Aorta (tissue), 5 donors: ENCODE measurements at regions not wholly inside any gene's neighbourhood (a gene's known extent, or its start where the extent isn't known, plus 50 kb on each side); places are given as distances from the start of the nearest gene placed in this dataset.

Experiments
- ATAC-seq: fragments of 200-7000 bp; cut with Tn5 transposase; one replicate; pipeline ENCODE4 v1.9.1; 2022; ENCODE audit warnings: moderate library complexity; ENCODE audit not compliant: low FRiP score
- DNase-seq, 2 donors: peaks; one replicate each; pipeline ENCODE4 v3.0.0-alpha.2; 2020
- H3K27ac ChIP-seq, 2 donors: one replicate each; pipeline ENCODE4 v1.5.1; 2013; ENCODE audit warnings: low read length in 2 of 2, mild to moderate bottlenecking in 2 of 2, moderate library complexity in 2 of 2, control low read depth in 1 of 2, inconsistent platforms in 1 of 2, low read depth in 1 of 2
- H3K27me3 ChIP-seq, 2 donors: one replicate each; pipeline ENCODE4 v1.6.1; 2013; ENCODE audit warnings: control low read depth in 1 of 2, low read length in 1 of 2, mild to moderate bottlenecking in 1 of 2, moderate library complexity in 1 of 2; ENCODE audit not compliant: insufficient read depth in 2 of 2, control insufficient read depth in 1 of 2
- H3K36me3 ChIP-seq, 2 donors: one replicate each; pipeline ENCODE4 v1.6.1; 2013; ENCODE audit warnings: control low read depth in 1 of 2, low read length in 1 of 2, mild to moderate bottlenecking in 1 of 2; ENCODE audit not compliant: insufficient read depth in 2 of 2, control insufficient read depth in 1 of 2
- H3K4me1 ChIP-seq, 2 donors: one replicate each; pipeline ENCODE4 v1.6.1; 2013; ENCODE audit warnings: low read length in 2 of 2, control low read depth in 1 of 2, mild to moderate bottlenecking in 1 of 2, moderate library complexity in 1 of 2; ENCODE audit not compliant: insufficient read depth in 2 of 2, control insufficient read depth in 1 of 2
- H3K4me3 ChIP-seq, 2 donors: one replicate each; pipeline ENCODE4 v1.5.1; 2013; ENCODE audit warnings: low read length in 2 of 2, control low read depth in 1 of 2, mild to moderate bottlenecking in 1 of 2
- H3K9me3 ChIP-seq: one replicate; pipeline ENCODE4 v1.6.1; 2013; ENCODE audit warnings: mild to moderate bottlenecking, low read length; ENCODE audit not compliant: control insufficient read depth
- WGBS, 2 donors: extraction: QIAGEN DNeasy Blood & Tissue Kit; methylation state at CpG; one replicate each; pipeline ENCODE4 v1.1.7; 2013; 5-methylcytosine and 5-hydroxymethylcytosine counted together
- intact Hi-C, 2 donors: fragments of 100-400 bp; cut with DNase I; formaldehyde crosslinking; loops; one replicate each; pipeline versions ENCODE4 v1.14.2 to v1.15.0; 2022
- donor health status: healthy with polysubstance abuse.
- donor health status: Bipolar disorder and iron deficiency.
- donor health status: DM: no; HTN: no; CAD: no.
- donor health status: DM: no; HTN: no; CAD: no.
- donor health status: DM: yes; HTN: yes; CAD: no.

GRCh38 chr7:153912211-153912610 lies 140.0 kb upstream of the DPP6 start:
- H3K27ac ChIP-seq = no peak overlapping the region
- intact Hi-C loops = no loop called here
- no peak for DNase-seq
- no peak for ATAC-seq
- H3K4me3 ChIP-seq = no peak overlapping the region
- H3K9me3 ChIP-seq = peaks cover 2% of the 10 kb centered on the region
- no peaks in the 10 kb centered on the region for H3K36me3 ChIP-seq
- no peaks in the 10 kb centered on the region for H3K27me3 ChIP-seq
- no peaks in the 10 kb centered on the region for H3K4me1 ChIP-seq
- WGBS, 2 donors = 64 to 68% methylated on average over 4 of the region's 4 CpGs

- WGBS, 2 donors = 52 to 60% methylated on average over 5 of the region's 5 CpGs
- no peak for DNase-seq
- H3K36me3 ChIP-seq = no peaks in the 10 kb centered on the region
- no peak overlapping the region for H3K4me3 ChIP-seq
- no peak overlapping the region for H3K27ac ChIP-seq
- intact Hi-C loops = no loop called here
- no peak for ATAC-seq
- no peaks in the 10 kb centered on the region for H3K9me3 ChIP-seq
- no peaks in the 10 kb centered on the region for H3K4me1 ChIP-seq
- no peaks in the 10 kb centered on the region for H3K27me3 ChIP-seq
Measured at GRCh38 chr7:153920126-153920525, 132.1 kb upstream of the DPP6 start.

- 61 to 68% methylated on average over 5 of the region's 5 CpGs for WGBS, 2 donors
- Histone ChIP-seq H3K4me1 (no peaks in the 10 kb centered on the region), H3K27ac (no peak overlapping the region), H3K9me3 (no peaks in the 10 kb centered on the region), H3K36me3 (no peaks in the 10 kb centered on the region), H3K27me3 (no peaks in the 10 kb centered on the region), H3K4me3 (no peak overlapping the region)
- intact Hi-C loops = no loop called here
- ATAC-seq = no peak
- no peak for DNase-seq
Measured at GRCh38 chr7:153920897-153921296, 131.3 kb upstream of the DPP6 start.

- no peaks in the 10 kb centered on the region for H3K9me3 ChIP-seq
- intact Hi-C loops = no loop called here
- ATAC-seq (no peak), DNase-seq (no peak)
- H3K36me3 ChIP-seq = no peaks in the 10 kb centered on the region
- no peaks in the 10 kb centered on the region for H3K27me3 ChIP-seq
- H3K27ac ChIP-seq = no peak overlapping the region
- no peak overlapping the region for H3K4me3 ChIP-seq
- WGBS, 2 donors = 75 to 77% methylated on average over 3 of the region's 3 CpGs
- no peaks in the 10 kb centered on the region for H3K4me1 ChIP-seq
Measured at GRCh38 chr7:153921408-153921807, 130.8 kb upstream of the DPP6 start.

- no peaks in the 10 kb centered on the region for H3K4me1 ChIP-seq
- no peak overlapping the region for H3K4me3 ChIP-seq
- WGBS, 2 donors = 65% methylated on average over 2 of the region's 2 CpGs
- DNase-seq = no peak
- H3K27ac ChIP-seq = no peak overlapping the region
- H3K27me3 ChIP-seq = no peaks in the 10 kb centered on the region
- no peak for ATAC-seq
- no peaks in the 10 kb centered on the region for H3K9me3 ChIP-seq
- no peaks in the 10 kb centered on the region for H3K36me3 ChIP-seq
- intact Hi-C loops = no loop called here
Measured at GRCh38 chr7:153930696-153931095, 121.5 kb upstream of the DPP6 start.

- intact Hi-C loops = no loop called here
- Histone ChIP-seq H3K9me3 (no peaks in the 10 kb centered on the region), H3K4me3 (no peak overlapping the region), H3K4me1 (no peaks in the 10 kb centered on the region), H3K27ac (no peak overlapping the region), H3K27me3 (no peaks in the 10 kb centered on the region), H3K36me3 (no peaks in the 10 kb centered on the region)
- ATAC-seq (no peak), DNase-seq (no peak)
- WGBS, 2 donors = 67 to 68% methylated on average over 5 of the region's 5 CpGs
Measured at GRCh38 chr7:153934048-153934447, 118.2 kb upstream of the DPP6 start.

- Histone ChIP-seq H3K27me3 (no peaks in the 10 kb centered on the region), H3K27ac (no peak overlapping the region), H3K36me3 (no peaks in the 10 kb centered on the region), H3K9me3 (no peaks in the 10 kb centered on the region), H3K4me1 (no peaks in the 10 kb centered on the region), H3K4me3 (no peak overlapping the region)
- WGBS, 2 donors = 45 to 52% methylated on average over 10 of the region's 10 CpGs
- DNase-seq (no peak), ATAC-seq (no peak)
- intact Hi-C loops = no loop called here
Measured at GRCh38 chr7:153934629-153935028, 117.6 kb upstream of the DPP6 start.

- ATAC-seq (no peak), DNase-seq (no peak)
- 52 to 61% methylated on average over 13 of the region's 13 CpGs for WGBS, 2 donors
- Histone ChIP-seq H3K9me3 (no peaks in the 10 kb centered on the region), H3K27ac (no peak overlapping the region), H3K4me3 (no peak overlapping the region), H3K27me3 (no peaks in the 10 kb centered on the region), H3K4me1 (no peaks in the 10 kb centered on the region), H3K36me3 (no peaks in the 10 kb centered on the region)
- intact Hi-C loops = no loop called here
Measured at GRCh38 chr7:153935095-153935494, 117.1 kb upstream of the DPP6 start.

- no peaks in the 10 kb centered on the region for H3K4me1 ChIP-seq
- no peak overlapping the region for H3K4me3 ChIP-seq
- no peaks in the 10 kb centered on the region for H3K27me3 ChIP-seq
- DNase-seq = no peak
- WGBS, 2 donors = 83 to 87% methylated on average over 8 of the region's 8 CpGs
- intact Hi-C loops = no loop called here
- H3K9me3 ChIP-seq = peaks cover 1% of the 10 kb centered on the region
- no peak for ATAC-seq
- no peaks in the 10 kb centered on the region for H3K36me3 ChIP-seq
- no peak overlapping the region for H3K27ac ChIP-seq
Measured at GRCh38 chr7:153938451-153938850, 113.7 kb upstream of the DPP6 start.
